RWPE2 (cell line): ENCODE measurements at regions not wholly inside any gene's neighbourhood (a gene's known extent, or its start where the extent isn't known, plus 50 kb on each side); places are given as distances from the start of the nearest gene placed in this dataset.

ENCODE experiments used
- ATAC-seq: fragments of 200-7000 bp; cut with Tn5 transposase; 3 replicates; pipeline ENCODE4 v1.9.1; 2021; ENCODE audit warnings: low read depth
- DNase-seq: peaks from one replicate; pipeline ENCODE4 v3.0.0-alpha.2; 2020; ENCODE audit warnings: low spot score
- H3K27ac ChIP-seq: fragments of 450-650 bp; 2 replicates; pipeline ENCODE4 v1.5.1; 2017; ENCODE audit warnings: mild to moderate bottlenecking; ENCODE audit not compliant: poor library complexity, severe bottlenecking
- H3K27me3 ChIP-seq: fragments of 250-450 bp; sonication (Bioruptor Pico); 2 replicates; pipeline ENCODE4 v1.5.1; 2021; ENCODE audit warnings: mild to moderate bottlenecking, moderate library complexity; ENCODE audit not compliant: insufficient read depth, poor library complexity, severe bottlenecking
- H3K36me3 ChIP-seq: fragments of 250-450 bp; sonication (Bioruptor Pico); 2 replicates; pipeline ENCODE4 v1.5.1; 2020; ENCODE audit warnings: low read depth, mild to moderate bottlenecking, moderate library complexity
- H3K4me1 ChIP-seq: fragments of 250-450 bp; sonication (Bioruptor Pico); 2 replicates; pipeline ENCODE4 v1.5.1; 2021; ENCODE audit warnings: mild to moderate bottlenecking, moderate library complexity; ENCODE audit not compliant: insufficient read depth, poor library complexity, severe bottlenecking
- H3K4me3 ChIP-seq: fragments of 250-450 bp; sonication (Bioruptor Pico); 2 replicates; pipeline ENCODE4 v1.5.1; 2021; ENCODE audit warnings: mild to moderate bottlenecking, moderate library complexity; ENCODE audit not compliant: severe bottlenecking
- H3K9me3 ChIP-seq: fragments of 250-450 bp; sonication (Bioruptor Pico); 2 replicates; pipeline ENCODE4 v1.5.1; 2021; ENCODE audit warnings: mild to moderate bottlenecking, moderate library complexity; ENCODE audit not compliant: severe bottlenecking
- TF ChIP-seq, protein P1 (sequence below): fragments of 450-650 bp; IDR thresholded peaks from one replicate; pipeline ENCODE4 v1.5.1; 2017; ENCODE audit warnings: mild to moderate bottlenecking, moderate library complexity; ENCODE audit not compliant: poor library complexity, severe bottlenecking

DNA sequence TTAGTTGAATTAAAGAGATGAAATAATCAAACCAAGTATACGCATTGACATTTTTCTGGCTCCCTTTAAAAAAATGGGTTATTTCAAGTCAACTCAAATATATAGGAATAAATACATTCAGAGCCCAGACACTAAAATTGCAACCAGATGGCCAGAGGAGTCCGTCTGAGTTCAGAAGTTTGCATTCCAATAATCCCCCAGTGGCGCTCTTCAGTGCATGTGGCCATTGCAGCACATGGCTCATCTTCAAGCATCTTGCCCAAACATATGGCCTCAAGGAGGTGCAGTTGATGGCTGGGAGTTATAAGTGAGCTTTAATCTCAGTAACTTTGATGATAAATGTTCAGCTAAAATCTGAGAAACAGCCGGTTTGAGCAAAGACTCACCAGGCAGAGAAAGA is 295.8 kb upstream of the LRRN1 start:
- Histone ChIP-seq H3K36me3 (no peaks in the 10 kb centered on the region), H3K4me3 (no peak overlapping the region), H3K27me3 (no peaks in the 10 kb centered on the region), H3K27ac (no peak overlapping the region), H3K9me3 (peaks cover 2% of the 10 kb centered on the region), H3K4me1 (no peaks in the 10 kb centered on the region)
- DNase-seq (no peak), ATAC-seq (no peak)
- TF ChIP-seq, protein P1, sequence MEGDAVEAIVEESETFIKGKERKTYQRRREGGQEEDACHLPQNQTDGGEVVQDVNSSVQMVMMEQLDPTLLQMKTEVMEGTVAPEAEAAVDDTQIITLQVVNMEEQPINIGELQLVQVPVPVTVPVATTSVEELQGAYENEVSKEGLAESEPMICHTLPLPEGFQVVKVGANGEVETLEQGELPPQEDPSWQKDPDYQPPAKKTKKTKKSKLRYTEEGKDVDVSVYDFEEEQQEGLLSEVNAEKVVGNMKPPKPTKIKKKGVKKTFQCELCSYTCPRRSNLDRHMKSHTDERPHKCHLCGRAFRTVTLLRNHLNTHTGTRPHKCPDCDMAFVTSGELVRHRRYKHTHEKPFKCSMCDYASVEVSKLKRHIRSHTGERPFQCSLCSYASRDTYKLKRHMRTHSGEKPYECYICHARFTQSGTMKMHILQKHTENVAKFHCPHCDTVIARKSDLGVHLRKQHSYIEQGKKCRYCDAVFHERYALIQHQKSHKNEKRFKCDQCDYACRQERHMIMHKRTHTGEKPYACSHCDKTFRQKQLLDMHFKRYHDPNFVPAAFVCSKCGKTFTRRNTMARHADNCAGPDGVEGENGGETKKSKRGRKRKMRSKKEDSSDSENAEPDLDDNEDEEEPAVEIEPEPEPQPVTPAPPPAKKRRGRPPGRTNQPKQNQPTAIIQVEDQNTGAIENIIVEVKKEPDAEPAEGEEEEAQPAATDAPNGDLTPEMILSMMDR = no peak

DNA sequence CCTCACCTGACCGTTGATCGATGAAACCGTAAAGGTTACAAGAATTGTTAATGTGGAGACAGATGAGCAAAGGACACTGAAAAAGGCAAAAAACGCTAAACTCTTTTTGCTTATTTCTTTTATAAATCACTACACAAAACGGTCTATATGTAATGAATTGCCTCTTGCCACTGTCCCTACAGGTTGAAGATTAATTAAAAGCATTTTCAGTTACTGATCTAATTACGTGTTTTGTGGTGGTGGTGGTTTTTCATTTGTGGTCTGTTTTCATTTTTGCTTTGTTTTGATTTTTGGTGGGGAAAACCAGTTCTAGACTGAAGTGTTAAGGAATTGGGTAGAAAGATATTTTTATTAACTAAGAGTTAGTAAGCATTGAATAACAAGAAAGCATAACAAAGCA is 299.2 kb upstream of the LRRN1 start:
- Histone ChIP-seq H3K4me3 (no peak overlapping the region), H3K9me3 (peaks cover 2% of the 10 kb centered on the region), H3K4me1 (no peaks in the 10 kb centered on the region), H3K27ac (no peak overlapping the region), H3K36me3 (no peaks in the 10 kb centered on the region), H3K27me3 (no peaks in the 10 kb centered on the region)
- no peak for ATAC-seq
- DNase-seq = no peak
- TF ChIP-seq, protein P1 = no peak

DNA sequence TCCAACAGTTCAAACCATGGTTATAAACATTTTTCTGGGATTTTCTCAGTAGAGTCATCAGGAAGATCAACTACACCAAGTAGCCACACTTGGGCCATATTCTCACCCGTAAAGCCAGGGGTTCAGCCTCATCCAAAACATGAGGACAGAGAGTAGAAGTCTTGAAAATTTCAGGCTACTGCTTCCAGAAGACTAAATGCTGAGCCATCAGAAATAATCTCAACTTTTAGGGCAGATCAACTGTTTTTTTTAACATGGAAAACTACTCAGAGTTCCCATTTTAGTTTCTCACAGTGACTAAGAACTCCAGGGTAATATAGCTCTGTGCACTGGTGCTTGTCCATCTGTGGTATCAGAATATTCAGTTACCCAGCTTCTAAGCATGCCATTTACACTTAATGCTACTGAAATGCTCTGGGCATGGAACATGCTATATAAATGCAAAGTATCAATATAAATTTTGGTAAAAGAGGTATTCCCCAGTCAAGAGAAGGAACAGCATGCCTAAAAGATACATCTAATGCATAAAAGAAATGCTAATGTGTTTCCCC is 300.1 kb upstream of the LRRN1 start:
- Histone ChIP-seq H3K36me3 (no peaks in the 10 kb centered on the region), H3K27ac (no peak overlapping the region), H3K4me1 (no peaks in the 10 kb centered on the region), H3K9me3 (no peaks in the 10 kb centered on the region), H3K4me3 (no peak overlapping the region), H3K27me3 (no peaks in the 10 kb centered on the region)
- ATAC-seq = no peak
- TF ChIP-seq, protein P1 = no peak
- no peak for DNase-seq

DNA sequence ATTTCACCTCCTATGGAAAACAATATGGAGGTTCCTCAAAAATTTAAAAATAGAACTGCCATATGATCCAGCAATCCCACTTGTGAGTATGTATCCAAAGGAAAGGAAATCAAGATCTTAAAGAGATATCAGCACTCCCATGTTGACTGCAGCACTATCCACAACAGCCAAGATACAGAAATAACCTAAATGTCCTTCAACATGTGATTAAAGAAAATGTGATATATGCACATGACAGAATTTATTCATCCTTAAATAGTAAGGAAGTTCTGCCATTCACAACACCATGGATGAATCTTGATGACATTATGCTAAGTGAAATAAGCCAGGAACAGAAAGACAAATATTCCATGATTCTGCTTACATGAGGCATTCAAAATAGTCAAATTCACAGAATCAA is 303.6 kb upstream of the LRRN1 start:
- no peak for DNase-seq
- no peaks in the 10 kb centered on the region for H3K9me3 ChIP-seq
- no peak for ATAC-seq
- H3K4me1 ChIP-seq = no peaks in the 10 kb centered on the region
- H3K4me3 ChIP-seq = no peak overlapping the region
- H3K27ac ChIP-seq = no peak overlapping the region
- no peaks in the 10 kb centered on the region for H3K36me3 ChIP-seq
- TF ChIP-seq, protein P1 = no peak
- no peaks in the 10 kb centered on the region for H3K27me3 ChIP-seq

DNA sequence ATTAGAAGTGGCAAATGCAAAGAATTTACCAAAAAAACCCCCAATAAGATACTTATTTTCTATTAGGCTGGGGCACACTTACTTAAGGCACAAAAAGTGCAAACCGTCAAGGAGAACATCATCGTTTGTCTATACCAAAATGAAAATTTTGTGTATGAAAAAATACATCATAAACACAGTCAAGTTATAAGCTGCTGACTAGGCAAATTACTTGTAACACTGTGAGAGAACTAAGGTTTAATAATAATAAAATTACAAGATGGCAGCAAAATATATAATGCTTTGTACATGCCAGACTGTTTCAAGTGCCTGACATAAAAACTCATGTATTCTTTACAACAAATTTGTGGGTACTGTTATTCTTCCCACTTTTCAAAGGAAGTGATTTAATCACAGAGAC is 297.2 kb upstream of the CRBN start:
- Histone ChIP-seq H3K4me3 (no peak overlapping the region), H3K9me3 (no peaks in the 10 kb centered on the region), H3K27me3 (no peaks in the 10 kb centered on the region), H3K27ac (no peak overlapping the region), H3K4me1 (no peaks in the 10 kb centered on the region), H3K36me3 (no peaks in the 10 kb centered on the region)
- TF ChIP-seq, protein P1 = no peak
- ATAC-seq (no peak), DNase-seq (no peak)
